T-cell (primary cell): ENCODE measurements at regions not wholly inside any gene's neighbourhood (a gene's known extent, or its start where the extent isn't known, plus 50 kb on each side); places are given as distances from the start of the nearest gene placed in this dataset.

Experiments used
- ATAC-seq, 4 experiments: fragments of 200-7000 bp in 3 of 4; fragments of 150-1000 bp in 1 of 4; cut with Tn5 transposase; replicated peaks in 1 of 4; 1 replicate in 3 of 4; 2 replicates in 1 of 4; pipeline ENCODE4 v1.10.0; 2021; ENCODE audit warnings: moderate library complexity in 3 of 4, mild to moderate bottlenecking in 2 of 4, moderate number of reproducible peaks in 1 of 4
- CTCF ChIA-PET, 2 donors: fragments of 300-600 bp; sonication (Branson Sonifier 250); formaldehyde crosslinking; loops; one replicate each; lab custom pipeline; 2022; ENCODE audit warnings: antibody characterized with exemption in 2 of 2; lab: Charles Lee
- POLR2A ChIA-PET, 2 donors: fragments of 300-600 bp; sonication (Branson Sonifier 250); formaldehyde crosslinking; loops; one replicate each; lab custom pipeline; 2022; ENCODE audit warnings: antibody characterized with exemption in 2 of 2; lab: Charles Lee
- DNase-seq, 35 experiments: peaks; one replicate each; pipeline versions ENCODE4 v3.0.0 to v3.0.0-alpha.2; 2013 to 2023
- H3K27ac ChIP-seq: one replicate; pipeline ENCODE4 v1.5.1; 2013; ENCODE audit warnings: low read length
- H3K27me3 ChIP-seq, 2 experiments: replicated peaks in 1 of 2; 1 replicate in 1 of 2; 2 replicates in 1 of 2; pipeline versions ENCODE4 v1.6.1 to v1.7.0; 2013; ENCODE audit warnings: low read length in 1 of 2, mixed read lengths in 1 of 2; ENCODE audit not compliant: control insufficient read depth in 2 of 2, insufficient read depth in 2 of 2; ENCODE audit errors: extremely low read depth in 1 of 2
- H3K36me3 ChIP-seq, 2 donors: 1 replicate in 1 of 2; 2 replicates in 1 of 2; pipeline versions ENCODE4 v1.6.1 to v1.7.0; 2013; ENCODE audit warnings: low read length in 1 of 2; ENCODE audit not compliant: control insufficient read depth in 2 of 2, insufficient read depth in 1 of 2; ENCODE audit errors: extremely low read depth in 1 of 2
- H3K4me1 ChIP-seq, 2 experiments: 1 replicate in 1 of 2; 2 replicates in 1 of 2; pipeline versions ENCODE4 v1.6.1 to v1.7.0; 2013; ENCODE audit warnings: low read length in 2 of 2, mixed read lengths in 1 of 2; ENCODE audit not compliant: insufficient read depth in 2 of 2, control insufficient read depth in 1 of 2; ENCODE audit errors: extremely low read depth in 1 of 2
- H3K4me3 ChIP-seq, 2 donors: 1 replicate in 1 of 2; 2 replicates in 1 of 2; pipeline versions ENCODE4 v1.5.1 to v1.7.0; 2013; ENCODE audit warnings: mild to moderate bottlenecking in 2 of 2, low read length in 1 of 2, moderate library complexity in 1 of 2; ENCODE audit not compliant: control insufficient read depth in 1 of 2; ENCODE audit errors: extremely low read depth in 1 of 2
- H3K9me3 ChIP-seq: 2 replicates; pipeline ENCODE4 v1.7.0; 2013
- H3K27ac Mint-ChIP-seq, 2 donors: one replicate each; pipeline ENCODE4 v1.8.0; 2020 to 2021; ENCODE audit warnings: mild to moderate bottlenecking in 2 of 2, mixed read lengths in 2 of 2
- H3K27me3 Mint-ChIP-seq, 2 donors: one replicate each; pipeline ENCODE4 v1.8.0; 2021 to 2022; ENCODE audit warnings: mixed read lengths in 2 of 2
- H3K36me3 Mint-ChIP-seq: one replicate; pipeline ENCODE4 v1.8.0; 2021; ENCODE audit warnings: mixed read lengths
- H3K4me1 Mint-ChIP-seq, 3 donors: one replicate each; pipeline ENCODE4 v1.8.0; 2020 to 2022; ENCODE audit warnings: mixed read lengths in 3 of 3, mild to moderate bottlenecking in 1 of 3
- H3K4me3 Mint-ChIP-seq, 3 donors: one replicate each; pipeline ENCODE4 v1.8.0; 2020 to 2022; ENCODE audit warnings: mild to moderate bottlenecking in 3 of 3, mixed read lengths in 3 of 3, moderate library complexity in 3 of 3
- H3K9me3 Mint-ChIP-seq, 3 donors: one replicate each; pipeline ENCODE4 v1.8.0; 2020 to 2022; ENCODE audit warnings: mixed read lengths in 3 of 3
- WGBS: methylation state at CpG from one replicate; pipeline ENCODE4 v1.1.5; 2013; ENCODE audit warnings: missing lambda C conversion rate; ENCODE audit not compliant: insufficient coverage; 5-methylcytosine and 5-hydroxymethylcytosine counted together

GRCh38 chr3:28916713-28917499, 364.0 kb upstream of the RBMS3 start:
- WGBS: 18% methylated on average over 7 of the region's 16 CpGs

GRCh38 chr3:28917895-28918475, 362.9 kb upstream of the RBMS3 start:
- Mint-ChIP-seq H3K27me3 (no peaks in the 10 kb centered on the region), H3K9me3 (no peaks in the 10 kb centered on the region), H3K36me3 (no peaks in the 10 kb centered on the region), H3K4me3 (no peak overlapping the region), H3K4me1 (peaks cover 4 to 10% (median 6%) of the 10 kb centered on the region in 3 donors), H3K27ac (no peak overlapping the region)
- H3K4me3 ChIP-seq: no peak overlapping the region
- H3K36me3 ChIP-seq: no peaks in the 10 kb centered on the region
- DNase-seq (no peak), ATAC-seq (no peak)
- ChIA-PET POLR2A (interaction anchor here in 1 of 2 donors (0.5 kb wide), 1 partner anchor 23 kb away, joined by 3 read pairs; no protein-coding TSS in a partner anchor), CTCF (no interaction called here)
- no peaks in the 10 kb centered on the region for H3K27me3 ChIP-seq
- H3K27ac ChIP-seq: no peak overlapping the region
- H3K4me1 ChIP-seq: peaks cover 3% of the 10 kb centered on the region in 2 experiments
- H3K9me3 ChIP-seq: no peaks in the 10 kb centered on the region
- no CpG with 5 or more reads among the region's 4 CpGs for WGBS

More at GRCh38 chr3:28916713-28917499, 364.0 kb upstream of the RBMS3 start:
- POLR2A ChIA-PET: no interaction called here
- H3K27ac Mint-ChIP-seq: no peak overlapping the region
- Histone ChIP-seq H3K27ac (no peak overlapping the region), H3K9me3 (no peaks in the 10 kb centered on the region), H3K36me3 (no peaks in the 10 kb centered on the region), H3K27me3 (no peaks in the 10 kb centered on the region), H3K4me1 (peaks cover 3% of the 10 kb centered on the region in 2 experiments), H3K4me3 (peak overlapping the region in 1 of 2 donors; percentile 54)
- no peaks in the 10 kb centered on the region for H3K27me3 Mint-ChIP-seq
- peak overlapping the region in 1 of 3 donors; percentile 25 for H3K4me3 Mint-ChIP-seq
- DNase-seq (peak in 1 of 35 experiments; percentile 8), ATAC-seq (no peak)
- no peaks in the 10 kb centered on the region for H3K9me3 Mint-ChIP-seq
- H3K4me1 Mint-ChIP-seq: peaks cover 4 to 10% (median 6%) of the 10 kb centered on the region in 3 donors
- no peaks in the 10 kb centered on the region for H3K36me3 Mint-ChIP-seq
- CTCF ChIA-PET: no interaction called here

- Histone ChIP-seq H3K4me1 (no peaks in the 10 kb centered on the region), H3K4me3 (no peak overlapping the region), H3K36me3 (no peaks in the 10 kb centered on the region), H3K9me3 (no peaks in the 10 kb centered on the region), H3K27ac (no peak overlapping the region), H3K27me3 (no peaks in the 10 kb centered on the region)
- H3K36me3 Mint-ChIP-seq: no peaks in the 10 kb centered on the region
- POLR2A ChIA-PET: no interaction called here
- no peak for DNase-seq
- H3K9me3 Mint-ChIP-seq: no peaks in the 10 kb centered on the region
- H3K27ac Mint-ChIP-seq: no peak overlapping the region
- no peak for ATAC-seq
- WGBS: no CpG with 5 or more reads among the region's 3 CpGs
- H3K4me1 Mint-ChIP-seq: peaks cover 0 to 1% (median under 1%) of the 10 kb centered on the region in 3 donors
- H3K27me3 Mint-ChIP-seq: no peaks in the 10 kb centered on the region
- H3K4me3 Mint-ChIP-seq: no peak overlapping the region
- CTCF ChIA-PET: no interaction called here
Measured at GRCh38 chr3:28922376-28922775, 358.5 kb upstream of the RBMS3 start.

GRCh38 chr3:28923994-28924393, 356.9 kb upstream of the RBMS3 start:
- POLR2A ChIA-PET: no interaction called here
- no peaks in the 10 kb centered on the region for H3K36me3 ChIP-seq
- Mint-ChIP-seq H3K27ac (no peak overlapping the region), H3K27me3 (no peaks in the 10 kb centered on the region), H3K4me1 (no peaks in the 10 kb centered on the region), H3K9me3 (no peaks in the 10 kb centered on the region), H3K36me3 (no peaks in the 10 kb centered on the region), H3K4me3 (no peak overlapping the region)
- H3K27me3 ChIP-seq: no peaks in the 10 kb centered on the region
- no peak overlapping the region for H3K4me3 ChIP-seq
- WGBS: 80% methylated on average over 1 of the region's 2 CpGs
- H3K27ac ChIP-seq: no peak overlapping the region
- no peak for ATAC-seq
- no peaks in the 10 kb centered on the region for H3K4me1 ChIP-seq
- CTCF ChIA-PET: no interaction called here
- DNase-seq: no peak
- no peaks in the 10 kb centered on the region for H3K9me3 ChIP-seq

GRCh38 chr3:28924744-28925360, 356.0 kb upstream of the RBMS3 start:
- ChIA-PET CTCF (no interaction called here), POLR2A (no interaction called here)
- Mint-ChIP-seq H3K36me3 (no peaks in the 10 kb centered on the region), H3K27ac (no peak overlapping the region), H3K4me1 (no peaks in the 10 kb centered on the region), H3K4me3 (no peak overlapping the region), H3K27me3 (no peaks in the 10 kb centered on the region), H3K9me3 (no peaks in the 10 kb centered on the region)
- H3K36me3 ChIP-seq: no peaks in the 10 kb centered on the region
- no peaks in the 10 kb centered on the region for H3K27me3 ChIP-seq
- no peaks in the 10 kb centered on the region for H3K4me1 ChIP-seq
- no peak overlapping the region for H3K4me3 ChIP-seq
- no peaks in the 10 kb centered on the region for H3K9me3 ChIP-seq
- H3K27ac ChIP-seq: no peak overlapping the region
- no CpG with 5 or more reads among the region's 1 CpG for WGBS
- ATAC-seq: no peak
- DNase-seq: no peak

- H3K4me1 Mint-ChIP-seq: peaks cover 0 to 7% (median 2%) of the 10 kb centered on the region in 3 donors
Measured at GRCh38 chr3:28933337-28933736, 347.5 kb upstream of the RBMS3 start.

More at GRCh38 chr3:28933337-28933736, 347.5 kb upstream of the RBMS3 start:
- ChIA-PET POLR2A (no interaction called here), CTCF (no interaction called here)
- ATAC-seq (no peak), DNase-seq (no peak)
- no peaks in the 10 kb centered on the region for H3K9me3 ChIP-seq
- no CpG with 5 or more reads among the region's 4 CpGs for WGBS
- no peaks in the 10 kb centered on the region for H3K9me3 Mint-ChIP-seq
- H3K27ac Mint-ChIP-seq: no peak overlapping the region
- H3K36me3 ChIP-seq: no peaks in the 10 kb centered on the region
- H3K27me3 Mint-ChIP-seq: no peaks in the 10 kb centered on the region
- H3K27me3 ChIP-seq: no peaks in the 10 kb centered on the region
- no peak overlapping the region for H3K4me3 ChIP-seq
- no peak overlapping the region for H3K4me3 Mint-ChIP-seq
- H3K27ac ChIP-seq: no peak overlapping the region
- no peaks in the 10 kb centered on the region for H3K4me1 ChIP-seq
- H3K36me3 Mint-ChIP-seq: no peaks in the 10 kb centered on the region
